CD1c-positive myeloid dendritic cell (primary cell): ENCODE measurements at regions not wholly inside any gene's neighbourhood (a gene's known extent, or its start where the extent isn't known, plus 50 kb on each side); places are given as distances from the start of the nearest gene placed in this dataset.
"Not testable (repeated sequence)": the region's sequence is repeated elsewhere in the genome, so short reads cannot be mapped to it uniquely, and the experiment has no call there.

Source experiments
- DNase-seq: peaks from one replicate; pipeline ENCODE4 v3.0.0-alpha.2; 2016; ENCODE audit errors: extremely low spot score

DNA sequence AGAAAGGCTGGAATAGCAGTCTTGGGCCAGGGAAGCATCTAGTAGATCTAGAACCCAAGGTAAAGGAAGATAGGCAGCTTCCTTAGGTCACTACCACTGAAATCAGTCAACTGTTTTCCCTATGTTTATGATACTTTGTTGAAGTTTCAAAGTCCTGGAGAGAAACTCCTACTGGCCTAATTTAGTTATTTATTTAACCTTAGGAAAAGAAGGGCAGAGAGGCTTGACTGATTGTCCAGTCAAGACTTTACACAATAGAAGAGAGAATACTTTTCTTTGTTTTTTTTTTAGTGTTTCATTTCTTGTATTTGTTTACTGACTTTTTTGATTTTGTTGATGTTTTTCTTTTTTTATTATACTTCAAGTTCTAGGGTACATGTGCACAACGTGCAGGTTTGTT is 138.9 kb upstream of the PHYHIPL start:
- DNase-seq = no peak

DNA sequence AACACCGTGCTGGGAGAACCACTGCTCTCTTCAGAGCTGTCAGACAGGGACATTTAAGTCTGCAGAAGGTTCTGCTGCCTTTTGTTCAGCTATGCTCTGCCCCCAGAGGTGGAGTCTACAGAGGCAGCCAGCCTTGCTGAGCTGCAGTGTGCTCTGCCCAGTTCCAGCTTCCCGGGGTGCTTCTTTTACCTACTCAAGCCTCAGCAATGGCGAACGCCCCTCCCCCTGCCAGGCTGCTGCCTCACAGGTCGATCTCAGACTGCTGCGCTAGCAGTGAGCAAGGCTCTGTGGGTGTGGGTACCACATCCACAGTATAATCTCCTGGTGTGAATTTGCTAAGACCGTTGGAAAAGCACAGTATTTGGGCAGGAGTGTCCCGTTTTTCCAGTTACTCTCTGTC is 133.1 kb upstream of the PHYHIPL start:
- DNase-seq = not testable (repeated sequence)

DNA sequence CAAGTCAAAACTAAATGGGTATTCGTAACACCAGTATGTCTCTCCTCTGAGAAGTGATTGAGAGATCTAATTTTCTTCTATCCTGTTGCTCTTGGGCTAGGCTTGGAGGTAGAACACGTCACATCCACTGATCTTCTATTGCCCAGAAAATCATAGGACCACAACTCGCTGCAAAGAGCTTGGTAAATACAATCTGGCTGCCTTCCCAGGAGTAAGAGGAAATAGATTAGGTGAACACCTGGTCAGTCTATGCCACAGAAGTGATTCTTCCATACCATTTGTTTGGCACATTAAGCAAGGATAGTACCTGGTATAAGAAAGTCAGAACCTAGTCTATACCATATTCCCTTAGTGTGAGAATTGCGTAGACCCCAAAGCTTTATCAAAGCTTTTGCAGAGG is 129.3 kb upstream of the PHYHIPL start:
- DNase-seq = no peak

DNA sequence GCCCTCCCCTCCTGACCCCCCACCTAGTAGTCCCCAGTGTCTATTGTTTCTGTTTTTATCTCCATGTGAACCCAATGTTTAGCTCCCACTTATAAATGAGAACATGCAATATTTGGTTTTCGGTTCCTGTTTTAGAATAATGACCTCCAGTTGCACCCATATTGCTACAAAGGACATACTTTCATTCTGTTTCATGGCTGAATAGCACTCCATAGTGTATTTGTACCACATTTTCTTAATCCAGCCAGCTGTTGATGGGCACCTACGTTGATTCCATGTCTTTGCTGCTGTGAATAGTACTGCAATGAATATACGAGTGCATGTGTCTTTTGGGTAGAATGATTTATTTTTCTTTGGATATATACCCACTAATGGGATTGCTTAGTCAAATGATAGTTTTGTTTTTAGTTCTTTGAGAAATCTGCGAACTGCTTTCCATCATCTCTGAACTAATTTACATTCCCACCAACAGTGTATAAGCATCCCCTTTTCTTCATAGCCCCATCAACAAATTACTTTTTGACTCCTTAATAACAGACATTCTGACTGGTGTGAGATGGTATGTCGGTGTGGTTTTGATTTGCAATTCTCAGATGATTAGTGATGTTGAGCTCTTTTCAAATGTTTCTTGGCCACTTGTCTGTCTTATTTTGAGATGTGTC is 128.4 kb upstream of the PHYHIPL start:
- no peak for DNase-seq

DNA sequence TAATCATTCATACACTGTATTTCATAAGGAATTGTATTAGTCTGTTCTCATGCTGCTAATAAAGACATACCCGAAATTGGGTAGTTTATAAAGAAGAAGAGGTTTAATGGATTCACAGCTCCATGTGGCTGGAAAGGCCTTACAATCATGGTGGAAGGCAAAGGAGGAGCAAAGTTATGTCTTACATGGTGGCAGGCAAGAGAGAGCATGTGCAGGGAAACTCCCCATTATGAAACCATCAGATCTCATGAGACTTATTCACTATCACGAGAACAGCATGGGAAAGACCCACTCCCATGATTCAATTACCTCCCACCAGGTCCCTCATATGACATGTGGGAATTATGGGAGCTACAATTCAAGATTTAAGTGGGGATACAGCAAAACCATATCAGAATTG is 122.9 kb upstream of the PHYHIPL start:
- not testable (repeated sequence) for DNase-seq

DNA sequence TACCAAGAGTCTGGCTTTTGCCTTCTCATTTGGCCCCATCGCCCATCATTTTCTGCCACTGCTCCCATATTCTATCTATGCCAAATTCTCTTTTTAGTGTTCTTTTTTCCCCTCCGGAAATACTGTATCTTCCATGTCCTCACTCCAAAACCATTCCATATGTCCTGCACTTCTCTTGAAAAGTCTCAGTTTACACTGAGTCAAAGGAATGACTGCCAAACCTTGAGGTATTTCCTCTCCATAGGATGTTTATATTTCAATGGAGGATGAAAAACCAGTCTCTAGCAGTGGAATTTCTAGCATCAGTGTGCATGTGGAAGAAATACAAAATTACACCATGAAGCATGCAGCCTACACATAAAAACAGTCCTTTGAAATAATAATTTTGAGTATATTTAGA is 121.4 kb upstream of the PHYHIPL start:
- no peak for DNase-seq

DNA sequence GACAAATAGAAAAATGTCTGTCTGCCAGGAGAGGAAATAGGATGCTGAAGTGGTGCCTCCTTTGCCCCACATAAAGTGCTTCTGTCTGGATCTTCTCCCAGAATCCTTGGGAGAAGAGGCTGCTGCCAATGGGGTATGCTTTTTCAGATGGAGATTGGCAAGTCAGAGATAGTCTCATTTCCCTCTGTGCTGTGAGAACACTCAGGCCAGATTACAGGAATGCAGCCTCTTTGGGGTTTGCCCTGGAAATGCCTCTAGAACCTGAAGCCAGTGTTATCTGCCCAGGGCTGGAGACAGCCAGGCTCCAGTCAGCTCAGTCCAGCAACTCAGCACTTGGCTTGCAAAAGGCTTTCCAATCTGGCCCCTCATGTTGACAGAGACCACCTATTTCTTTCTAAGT is 119.1 kb upstream of the PHYHIPL start:
- DNase-seq = no peak

DNA sequence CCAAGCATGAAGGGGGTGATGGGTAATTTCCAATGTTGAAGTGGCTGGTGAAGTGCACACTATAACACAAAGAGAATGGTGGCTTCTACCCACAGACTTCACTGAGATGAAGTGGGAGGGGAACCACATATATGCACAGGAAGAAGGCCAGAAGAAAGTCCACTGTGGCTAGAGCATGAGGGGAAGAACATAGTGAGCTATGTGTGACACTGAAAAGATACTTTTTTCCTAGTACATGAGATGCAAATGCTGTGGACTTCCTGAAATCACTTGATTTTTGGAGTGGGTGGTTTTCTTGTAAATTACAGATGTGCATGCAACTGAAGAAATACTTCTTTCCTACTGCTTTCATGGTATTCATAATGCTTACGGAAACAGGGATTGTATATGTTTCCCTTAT is 115.6 kb upstream of the PHYHIPL start:
- DNase-seq = no peak

DNA sequence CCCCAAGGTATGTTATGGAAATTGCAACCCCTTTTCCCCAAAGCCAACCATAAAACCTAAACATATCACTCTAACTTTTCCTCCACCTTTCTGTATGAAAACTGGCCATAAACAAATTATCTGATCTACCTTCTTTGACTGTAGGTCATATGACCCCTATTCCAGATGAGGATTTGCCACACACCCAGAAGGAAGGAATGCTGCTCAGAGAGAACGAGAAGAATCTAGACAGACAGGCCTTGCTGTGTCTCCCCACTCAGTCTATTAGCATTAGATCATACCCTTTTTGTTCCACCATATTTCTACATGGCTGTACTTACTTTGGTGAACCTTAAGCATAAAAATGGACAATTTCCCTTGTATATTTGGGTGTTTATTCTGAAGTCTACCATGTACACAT is 113.0 kb upstream of the PHYHIPL start:
- no peak for DNase-seq

DNA sequence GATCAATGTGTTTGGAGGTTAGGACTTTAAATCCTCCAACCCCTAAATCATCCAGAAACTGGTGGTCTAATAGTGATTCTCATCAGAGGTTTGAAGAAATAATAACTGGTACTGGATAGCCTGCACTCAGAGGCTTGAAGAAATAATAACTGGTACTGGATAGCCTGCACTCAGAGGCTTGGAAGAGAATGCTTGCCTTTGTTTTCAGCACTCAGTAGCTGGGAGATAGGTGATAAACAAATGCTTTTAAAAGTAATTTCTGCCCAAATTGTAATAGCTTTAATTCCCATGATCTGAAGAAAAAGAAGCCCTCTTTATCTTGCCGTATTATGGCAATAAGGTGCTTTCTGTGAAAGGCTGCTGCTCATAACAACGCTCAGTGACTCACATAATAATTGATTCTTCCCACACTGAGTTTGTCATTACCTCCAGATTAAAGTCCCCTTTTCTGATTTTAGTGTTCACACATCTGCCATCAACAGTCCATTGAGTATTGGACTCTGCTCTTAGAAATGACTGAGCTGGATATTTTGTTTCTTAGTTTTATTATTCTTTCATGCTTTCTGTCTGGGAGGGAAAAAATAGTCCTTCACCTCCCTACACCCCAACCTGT is 112.3 kb upstream of the PHYHIPL start:
- DNase-seq = no peak

DNA sequence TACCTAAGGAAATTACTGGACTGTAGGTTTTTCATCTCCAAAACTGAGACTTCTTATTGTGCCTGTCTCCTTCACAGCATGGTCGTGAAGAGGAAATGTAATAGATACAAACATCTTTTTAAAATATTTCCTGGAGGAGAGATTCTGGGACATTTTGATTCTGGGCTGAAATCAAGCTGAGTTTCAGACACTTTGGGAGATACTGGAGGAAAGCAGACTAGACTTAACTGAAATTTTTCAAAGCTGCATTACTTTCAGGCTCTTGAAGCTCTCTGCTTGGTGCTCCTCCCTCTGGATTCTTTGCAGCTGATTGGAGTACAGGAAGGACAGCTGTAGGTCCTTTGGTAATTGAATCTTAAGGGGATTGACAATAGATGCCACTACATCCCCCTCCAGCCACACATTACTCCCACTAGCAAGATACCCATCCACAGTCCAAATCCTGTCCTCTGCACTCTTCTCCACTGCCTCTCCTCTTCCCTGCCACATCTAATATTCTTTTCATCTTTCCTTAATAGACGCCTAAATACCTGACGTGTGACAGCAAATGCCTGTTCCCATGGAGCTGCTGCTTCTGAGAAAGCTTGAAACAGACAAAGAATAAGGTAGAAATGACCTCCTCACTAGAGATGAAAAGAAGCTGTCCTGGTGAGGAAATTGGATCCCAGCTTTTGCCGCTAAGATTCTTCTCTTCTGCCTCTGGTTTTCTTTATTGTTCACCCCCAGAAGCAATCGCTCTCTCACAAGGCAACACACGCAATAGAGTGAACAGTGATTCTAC is 111.5 kb upstream of the PHYHIPL start:
- no peak for DNase-seq

DNA sequence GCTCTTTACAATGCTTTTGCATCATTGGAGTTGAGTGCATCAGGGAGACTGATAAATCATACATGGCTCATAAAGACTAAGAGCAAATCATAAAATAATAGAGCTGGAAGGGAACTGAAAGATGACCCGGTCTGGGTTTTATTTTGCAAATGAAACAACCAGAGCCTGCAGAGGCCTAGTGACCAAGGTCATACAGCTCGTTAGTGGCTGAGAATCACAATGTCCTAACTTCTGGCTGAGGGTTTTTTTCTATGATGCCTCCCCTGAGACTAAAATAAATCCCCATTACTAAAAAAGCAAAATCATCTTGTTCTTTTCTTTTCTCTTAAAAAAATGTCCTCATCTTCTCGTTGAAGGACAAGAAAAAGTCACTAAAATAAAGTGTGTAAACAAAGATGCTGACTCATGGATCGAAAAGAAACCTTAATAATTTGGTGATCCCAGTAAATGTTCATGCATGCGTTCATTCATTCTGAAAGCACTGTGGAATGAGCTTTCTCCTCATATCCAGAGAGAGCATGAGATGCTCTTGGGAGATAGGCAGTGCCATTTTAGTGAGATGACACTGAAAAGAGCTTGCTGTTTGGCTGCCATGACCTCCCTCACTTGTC is 107.8 kb upstream of the PHYHIPL start:
- no peak for DNase-seq

DNA sequence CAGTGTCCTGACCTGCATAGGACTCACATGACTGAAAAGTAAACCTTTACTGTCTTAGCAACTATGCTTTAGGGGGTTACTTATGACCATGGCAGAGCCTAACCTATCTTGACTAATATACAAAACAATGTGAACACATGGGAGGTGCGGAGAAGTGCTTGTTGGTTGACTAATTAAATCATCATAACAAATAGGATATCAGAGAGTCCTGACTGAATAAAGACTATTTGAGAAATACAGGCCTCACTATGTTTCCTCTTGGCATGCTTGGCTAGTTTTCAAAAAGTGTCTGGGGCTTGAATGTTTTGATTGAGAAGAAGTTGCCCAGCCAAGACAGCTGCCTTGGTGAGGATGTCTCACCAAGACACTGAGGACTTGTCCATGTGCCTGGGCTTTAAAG is 104.4 kb upstream of the PHYHIPL start:
- DNase-seq = no peak

DNA sequence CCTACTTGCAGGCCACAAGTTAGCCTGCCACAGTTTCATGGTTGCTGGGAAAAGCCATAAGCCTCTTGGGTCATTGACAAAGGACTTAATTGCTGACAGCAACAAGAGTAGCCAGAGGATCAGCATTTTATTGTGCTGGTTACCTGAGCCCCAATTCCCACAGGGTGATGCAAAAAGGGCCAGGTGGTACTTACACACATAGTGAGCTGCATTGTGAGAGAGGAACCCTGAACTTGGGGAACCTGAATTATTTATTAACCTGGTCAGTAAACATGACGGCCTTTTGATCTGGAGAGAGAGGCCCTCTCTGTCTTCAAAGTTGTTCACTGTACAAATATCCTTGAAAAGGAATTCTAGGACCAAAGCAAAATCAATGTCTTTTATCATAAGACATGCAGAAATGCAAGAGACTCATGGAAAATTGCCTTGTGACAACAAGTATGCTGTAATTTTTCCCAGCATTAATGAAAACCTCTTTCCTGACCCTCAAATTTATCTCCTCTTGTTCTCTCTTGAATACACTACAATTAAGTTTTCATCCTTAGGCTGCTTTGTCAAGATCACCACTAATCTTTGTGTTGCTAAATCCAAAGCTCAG is 102.9 kb upstream of the PHYHIPL start:
- no peak for DNase-seq

DNA sequence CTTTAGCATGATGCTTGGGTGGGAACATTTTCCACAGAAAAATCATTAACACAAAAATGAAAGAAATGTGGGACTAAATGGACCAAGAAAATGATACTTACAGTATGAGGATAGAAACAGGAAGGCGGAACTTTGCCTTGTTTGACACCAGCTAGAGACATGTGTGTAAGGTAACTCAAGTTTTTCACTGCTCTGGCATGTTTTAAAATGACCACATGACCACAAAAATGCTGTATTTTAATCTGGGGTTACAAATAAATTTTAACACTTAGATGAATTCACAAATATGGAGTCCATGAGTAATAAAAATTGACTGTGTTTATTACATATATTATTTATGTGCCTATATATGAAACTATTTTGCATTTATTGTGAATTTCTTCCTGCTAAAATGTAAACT is 100.9 kb upstream of the PHYHIPL start:
- no peak for DNase-seq

DNA sequence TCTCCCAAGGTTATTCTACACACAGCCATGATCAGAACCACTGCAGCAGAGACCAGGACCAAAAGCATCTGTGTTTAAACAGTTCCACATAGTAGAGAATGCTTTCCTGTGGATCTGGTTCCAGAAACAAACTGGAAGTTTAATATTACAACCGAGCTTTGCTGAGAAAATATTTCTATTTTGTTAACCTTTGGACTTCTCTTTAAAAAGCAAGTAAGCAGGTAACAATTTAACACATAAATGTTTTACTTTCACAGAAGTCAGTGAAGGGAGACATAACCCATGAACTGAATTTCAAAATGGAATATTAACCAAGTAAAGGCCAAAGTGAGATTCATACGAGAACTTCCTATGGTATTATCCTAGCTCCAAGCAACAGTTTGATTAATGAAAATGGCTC is 98.6 kb upstream of the PHYHIPL start:
- DNase-seq = no peak

DNA sequence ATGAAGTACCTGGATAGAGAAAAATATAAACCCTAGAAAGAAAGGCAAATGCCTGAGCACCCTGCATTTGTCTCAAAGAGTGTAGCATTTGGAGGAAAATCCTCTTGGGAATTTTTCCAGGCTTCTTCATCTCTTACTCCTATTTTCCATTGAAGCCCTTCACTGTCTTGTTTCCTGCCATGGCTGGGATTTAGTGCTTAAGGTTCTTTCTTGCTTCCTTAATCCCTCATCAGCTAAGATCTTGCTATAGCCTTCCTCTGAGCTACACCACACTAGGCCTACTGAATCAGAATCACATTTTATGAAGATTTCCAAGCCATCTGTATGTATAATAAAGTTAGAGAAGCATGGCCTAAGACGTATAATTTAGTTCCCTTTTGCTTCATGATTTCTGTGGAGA is 97.5 kb upstream of the PHYHIPL start:
- DNase-seq = no peak

DNA sequence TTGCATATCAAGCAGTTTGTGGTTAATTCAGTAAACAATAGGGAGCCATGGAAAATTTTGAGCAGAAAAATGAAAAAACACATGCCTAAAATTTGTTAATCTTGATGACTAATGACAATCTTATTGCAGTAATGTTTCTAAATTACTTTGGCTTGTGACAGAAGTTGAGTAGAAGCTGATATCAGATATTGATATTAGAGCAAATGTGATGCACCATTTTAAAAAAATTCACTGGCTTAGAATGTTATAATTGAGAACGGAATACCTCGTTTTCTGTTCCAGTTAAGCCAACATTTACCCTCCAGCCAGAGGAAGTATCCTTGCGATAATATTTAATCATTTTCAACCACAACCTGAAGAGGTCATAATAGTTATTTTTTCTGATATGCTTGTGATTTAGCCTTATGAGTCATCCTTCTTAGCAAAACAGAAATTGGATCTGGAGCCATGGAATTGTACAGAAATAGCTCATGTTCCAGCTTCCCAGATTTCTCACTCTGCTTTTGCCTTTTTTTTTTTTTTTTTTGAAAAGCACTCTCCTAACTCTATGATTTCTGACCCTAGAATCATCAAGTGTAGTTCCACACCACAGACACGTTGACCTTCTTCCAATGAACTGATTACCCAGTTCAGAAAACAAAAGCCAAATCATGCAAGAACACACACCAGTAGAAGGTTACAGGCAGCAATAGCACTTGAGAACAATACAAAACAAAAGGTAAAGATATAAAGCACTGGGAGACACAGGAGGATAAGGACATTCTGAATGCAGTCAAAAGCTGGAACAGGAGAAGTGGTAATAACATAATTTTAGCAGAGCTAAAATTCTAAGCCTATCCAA is 96.8 kb upstream of the PHYHIPL start:
- DNase-seq = no peak

DNA sequence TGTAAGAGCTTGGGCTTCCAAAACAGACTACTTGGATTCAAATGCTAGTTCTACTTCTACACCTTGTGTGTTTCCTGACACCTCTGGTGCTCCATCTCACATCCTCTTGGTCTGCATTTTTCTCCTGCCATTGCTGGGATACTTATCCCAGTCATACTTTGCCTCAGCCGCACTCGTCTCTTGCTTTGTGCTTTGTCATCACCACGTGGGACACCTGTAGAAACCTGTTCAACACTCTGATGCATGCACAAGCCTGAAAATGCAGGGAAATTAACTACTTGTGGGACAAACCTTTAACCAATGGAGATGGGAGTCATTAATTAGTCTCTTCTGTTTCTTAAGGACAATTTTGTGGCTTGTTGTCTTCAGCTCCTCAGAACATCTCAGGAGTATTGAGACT is 94.2 kb upstream of the PHYHIPL start:
- no peak for DNase-seq

DNA sequence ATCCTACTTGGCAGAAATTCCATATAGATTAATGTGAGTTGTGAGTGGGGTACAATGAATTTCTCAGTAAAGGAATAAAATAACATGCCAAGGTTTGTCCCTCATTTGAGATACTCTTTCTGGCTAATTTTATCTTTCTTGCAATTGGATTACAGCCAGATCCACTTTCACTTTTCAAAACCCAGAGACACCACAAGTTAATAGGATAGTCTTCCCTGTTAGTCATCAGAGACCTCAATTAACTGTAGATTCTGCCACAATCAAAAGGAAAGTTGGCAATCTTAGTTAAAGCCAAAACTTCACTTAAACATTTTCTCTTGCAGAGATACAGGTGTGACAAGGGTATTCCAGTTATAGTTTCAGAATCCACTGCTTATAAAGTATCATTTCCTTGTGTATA is 91.4 kb upstream of the PHYHIPL start:
- DNase-seq = no peak

DNA sequence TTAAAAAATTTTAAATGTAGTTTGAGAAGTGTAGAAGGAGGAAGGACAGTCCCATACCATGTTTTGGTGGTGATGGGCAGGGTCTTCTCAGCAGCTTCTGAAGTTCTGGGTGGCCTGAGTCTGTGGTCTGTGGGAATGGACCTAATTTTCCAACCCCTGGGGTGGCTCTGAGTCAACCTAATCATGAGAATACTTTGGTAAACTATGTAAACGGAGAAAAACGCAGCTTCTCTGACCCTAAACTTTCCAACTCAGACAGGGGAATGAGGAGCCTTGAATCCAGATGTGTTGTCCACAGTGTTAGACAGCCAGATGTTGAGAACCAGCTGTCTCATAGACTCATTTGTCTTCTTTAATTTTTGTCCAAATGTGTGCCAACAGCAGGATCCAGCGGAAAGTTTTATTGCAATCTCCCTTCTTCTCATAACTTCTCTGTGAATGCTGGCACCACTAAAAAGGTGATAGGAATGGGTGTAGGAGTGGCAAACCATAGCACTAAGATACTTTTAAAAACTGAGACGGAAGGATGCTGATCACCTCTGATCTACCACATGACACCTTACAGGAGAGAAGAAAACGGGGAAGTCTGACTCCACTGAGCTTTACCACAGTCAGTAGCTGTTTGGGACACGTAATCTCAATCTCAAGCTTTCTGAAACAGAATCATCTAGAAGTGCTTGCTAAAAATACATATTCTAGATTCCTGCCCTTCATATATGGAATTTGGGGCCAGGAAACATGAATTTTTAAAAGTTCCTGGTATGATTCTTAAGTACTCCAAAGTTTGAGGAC is 90.5 kb upstream of the PHYHIPL start:
- no peak for DNase-seq
